NCI-H510A treated with DMSO at 0.1 percent for 48 hours (cell line): ENCODE measurements at regions not wholly inside any gene's neighbourhood (a gene's known extent, or its start where the extent isn't known, plus 50 kb on each side); places are given as distances from the start of the nearest gene placed in this dataset.
"Not testable (repeated sequence)": the region's sequence is repeated elsewhere in the genome, so short reads cannot be mapped to it uniquely, and the experiment has no call there.

Experiments used
- DNase-seq: peaks from one replicate; lab custom pipeline; 2025; lab: John Stamatoyannopoulos, UW

GRCh38 chr5:85843535-85843934 lies 774.2 kb upstream of the COX7C start:
- DNase-seq = no peak

GRCh38 chr5:85849411-85849810 lies 768.3 kb upstream of the COX7C start:
- no peak for DNase-seq

GRCh38 chr5:85865296-85865695 lies 752.4 kb upstream of the COX7C start:
- DNase-seq = no peak

- DNase-seq = no peak
Observed at GRCh38 chr5:85868070-85868469, 749.7 kb upstream of the COX7C start.

- DNase-seq = no peak
Observed at GRCh38 chr5:85893996-85894395, 723.7 kb upstream of the COX7C start.

GRCh38 chr5:85896514-85896913 lies 721.2 kb upstream of the COX7C start:
- no peak for DNase-seq

- DNase-seq = no peak
Observed at GRCh38 chr5:85906460-85906859, 711.3 kb upstream of the COX7C start.

GRCh38 chr5:85910335-85910734 lies 707.4 kb upstream of the COX7C start:
- DNase-seq = no peak

- DNase-seq = no peak
Observed at GRCh38 chr5:85920984-85921383, 696.8 kb upstream of the COX7C start.

- no peak for DNase-seq
Observed at GRCh38 chr5:85921590-85921989, 696.2 kb upstream of the COX7C start.

- no peak for DNase-seq
Observed at GRCh38 chr5:85927632-85928031, 690.1 kb upstream of the COX7C start.

- DNase-seq = no peak
Observed at GRCh38 chr5:85929713-85930112, 688.0 kb upstream of the COX7C start.

- no peak for DNase-seq
Observed at GRCh38 chr5:85931220-85931619, 686.5 kb upstream of the COX7C start.

GRCh38 chr5:85938201-85938600 lies 679.5 kb upstream of the COX7C start:
- no peak for DNase-seq

- DNase-seq = no peak
Observed at GRCh38 chr5:85951707-85952210, 666.0 kb upstream of the COX7C start.

GRCh38 chr5:85952680-85953079 lies 665.1 kb upstream of the COX7C start:
- no peak for DNase-seq

GRCh38 chr5:85967681-85968080 lies 650.1 kb upstream of the COX7C start:
- DNase-seq = no peak

GRCh38 chr5:85972539-85972938 lies 645.2 kb upstream of the COX7C start:
- no peak for DNase-seq

GRCh38 chr5:85985167-85985566 lies 632.6 kb upstream of the COX7C start:
- DNase-seq = no peak

- DNase-seq = no peak
Observed at GRCh38 chr5:85990998-85991397, 626.7 kb upstream of the COX7C start.

GRCh38 chr5:85994653-85995052 lies 623.1 kb upstream of the COX7C start:
- DNase-seq = not testable (repeated sequence)

GRCh38 chr5:85998656-85999055 lies 619.1 kb upstream of the COX7C start:
- no peak for DNase-seq

GRCh38 chr5:86008293-86008692 lies 609.4 kb upstream of the COX7C start:
- DNase-seq = no peak

GRCh38 chr5:86008704-86009103 lies 609.0 kb upstream of the COX7C start:
- no peak for DNase-seq

GRCh38 chr5:86011937-86012336 lies 605.8 kb upstream of the COX7C start:
- no peak for DNase-seq
